Esophagus (tissue), 2 donors: ENCODE measurements at regions not wholly inside any gene's neighbourhood (a gene's known extent, or its start where the extent isn't known, plus 50 kb on each side); places are given as distances from the start of the nearest gene placed in this dataset.

ENCODE experiments used
- H3K27ac ChIP-seq, 2 donors: one replicate each; pipeline ENCODE4 v1.5.1; 2013; ENCODE audit warnings: low read depth in 2 of 2, mild to moderate bottlenecking in 2 of 2, inconsistent platforms in 1 of 2, low read length in 1 of 2, moderate library complexity in 1 of 2
- H3K27me3 ChIP-seq, 2 donors: one replicate each; pipeline ENCODE4 v1.6.1; 2013; ENCODE audit warnings: low read length in 2 of 2, control low read depth in 1 of 2, mild to moderate bottlenecking in 1 of 2; ENCODE audit not compliant: insufficient read depth in 2 of 2, control insufficient read depth in 1 of 2
- H3K36me3 ChIP-seq, 2 donors: one replicate each; pipeline ENCODE4 v1.6.1; 2013; ENCODE audit warnings: low read length in 1 of 2; ENCODE audit not compliant: control insufficient read depth in 2 of 2, insufficient read depth in 2 of 2
- H3K4me1 ChIP-seq, 2 donors: one replicate each; pipeline ENCODE4 v1.6.1; 2013; ENCODE audit warnings: low read length in 1 of 2; ENCODE audit not compliant: control insufficient read depth in 2 of 2, insufficient read depth in 2 of 2
- H3K4me3 ChIP-seq, 2 donors: one replicate each; pipeline ENCODE4 v1.5.1; 2013; ENCODE audit warnings: low read length in 2 of 2, mild to moderate bottlenecking in 2 of 2, low read depth in 1 of 2, moderate library complexity in 1 of 2
- H3K9me3 ChIP-seq, 2 donors: one replicate each; pipeline ENCODE4 v1.6.1; 2013; ENCODE audit warnings: mild to moderate bottlenecking in 2 of 2, low read depth in 1 of 2, low read length in 1 of 2, moderate library complexity in 1 of 2; ENCODE audit not compliant: control insufficient read depth in 2 of 2, insufficient read depth in 1 of 2
- WGBS, 2 donors: extraction: QIAGEN DNeasy Blood & Tissue Kit; methylation state at CpG; one replicate each; pipeline ENCODE4 v1.1.7; 2013; 5-methylcytosine and 5-hydroxymethylcytosine counted together
- donor health status: healthy with polysubstance abuse.
- donor health status: Bipolar disorder and iron deficiency.

GRCh38 chr5:2502970-2503594, 248.4 kb downstream of the IRX2 start:
- 72 to 80% methylated on average over 6 of the region's 6 CpGs for WGBS, 2 donors
- Histone ChIP-seq H3K9me3 (peaks cover 0 to 3% of the 10 kb centered on the region in 2 donors), H3K27ac (no peak overlapping the region), H3K4me3 (no peak overlapping the region), H3K27me3 (no peaks in the 10 kb centered on the region), H3K36me3 (no peaks in the 10 kb centered on the region), H3K4me1 (no peaks in the 10 kb centered on the region)

- H3K4me1 ChIP-seq = no peaks in the 10 kb centered on the region
- H3K9me3 ChIP-seq = peaks cover 0 to 3% of the 10 kb centered on the region in 2 donors
- H3K4me3 ChIP-seq = no peak overlapping the region
- no peaks in the 10 kb centered on the region for H3K36me3 ChIP-seq
- no peaks in the 10 kb centered on the region for H3K27me3 ChIP-seq
- H3K27ac ChIP-seq = no peak overlapping the region
Measured at GRCh38 chr5:2499917-2500316, 251.6 kb downstream of the IRX2 start.

DNA sequence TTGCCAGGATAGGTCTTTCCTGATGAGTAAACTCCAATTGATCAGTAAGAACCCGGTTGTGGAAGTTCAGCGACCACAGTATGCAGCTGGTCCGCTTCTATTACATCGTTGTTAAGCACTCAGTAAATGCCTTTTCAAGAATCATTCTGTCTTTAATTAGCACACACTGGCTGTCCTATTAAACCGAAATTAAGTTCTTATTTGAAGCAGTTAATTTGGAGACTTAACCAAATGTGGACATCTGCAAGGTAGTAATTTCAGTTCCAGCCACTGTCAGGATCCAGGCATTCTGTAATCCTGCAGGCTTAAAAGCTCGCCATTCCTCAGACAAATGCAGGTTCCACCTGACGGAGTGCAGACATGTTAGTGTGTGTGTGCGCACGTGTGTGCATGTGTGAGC, 254.6 kb downstream of the IRX2 start:
- no peaks in the 10 kb centered on the region for H3K9me3 ChIP-seq
- H3K4me1 ChIP-seq = no peaks in the 10 kb centered on the region
- H3K4me3 ChIP-seq = no peak overlapping the region
- 49 to 67% methylated on average over 9 of the region's 9 CpGs for WGBS, 2 donors
- H3K27ac ChIP-seq = no peak overlapping the region
- H3K27me3 ChIP-seq = no peaks in the 10 kb centered on the region
- H3K36me3 ChIP-seq = no peaks in the 10 kb centered on the region

DNA sequence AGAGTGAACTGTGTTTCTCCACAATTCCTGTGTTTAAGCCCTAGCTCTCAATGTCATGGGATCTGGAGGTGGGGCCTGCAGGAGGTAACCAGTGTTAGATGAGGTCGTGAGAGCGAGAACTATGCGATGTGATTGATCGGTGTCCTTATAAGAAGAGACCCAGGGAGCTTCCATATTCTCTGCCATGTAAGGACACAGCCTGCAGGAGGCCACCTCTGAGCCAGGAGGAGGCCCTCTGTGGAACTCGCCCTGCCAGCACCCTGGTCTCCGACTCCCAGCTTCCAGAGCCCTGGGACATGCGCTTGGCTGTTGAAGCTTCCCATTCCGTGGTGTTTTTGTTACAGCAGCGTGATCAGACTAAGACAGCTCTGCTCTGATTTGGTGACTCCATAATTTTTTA, 255.4 kb downstream of the IRX2 start:
- H3K36me3 ChIP-seq = no peaks in the 10 kb centered on the region
- 88 to 91% methylated on average over 9 of the region's 9 CpGs for WGBS, 2 donors
- no peaks in the 10 kb centered on the region for H3K4me1 ChIP-seq

DNA sequence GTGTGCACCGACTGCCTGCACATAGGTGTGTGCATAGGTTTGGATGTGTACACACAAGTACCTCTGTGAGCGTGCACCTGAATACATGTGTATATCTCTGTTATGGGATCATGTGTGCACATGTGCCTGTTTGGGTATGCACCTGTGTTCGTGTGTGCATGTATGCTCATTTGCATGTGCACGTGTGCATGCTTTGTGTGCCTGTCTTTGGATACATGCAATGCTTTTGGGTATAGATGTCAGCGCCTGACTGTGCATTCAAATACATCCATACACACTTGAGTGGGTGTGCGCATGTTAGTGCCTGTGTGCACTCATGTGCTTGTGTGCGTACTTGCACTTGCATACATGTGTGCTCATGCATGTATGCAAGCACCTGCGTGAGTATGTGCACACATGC, 258.1 kb downstream of the IRX2 start:
- Histone ChIP-seq H3K4me3 (no peak overlapping the region), H3K27me3 (no peaks in the 10 kb centered on the region), H3K4me1 (no peaks in the 10 kb centered on the region), H3K9me3 (no peaks in the 10 kb centered on the region), H3K36me3 (no peaks in the 10 kb centered on the region), H3K27ac (no peak overlapping the region)
- WGBS, 2 donors = 87 to 91% methylated on average over 8 of the region's 8 CpGs

More for the DNA sequence above, 255.4 kb downstream of the IRX2 start:
- H3K27ac ChIP-seq = no peak overlapping the region
- no peaks in the 10 kb centered on the region for H3K27me3 ChIP-seq
- H3K9me3 ChIP-seq = no peaks in the 10 kb centered on the region
- no peak overlapping the region for H3K4me3 ChIP-seq

- WGBS, 2 donors = 62 to 65% methylated on average over 7 of the region's 7 CpGs
- Histone ChIP-seq H3K27me3 (no peaks in the 10 kb centered on the region), H3K4me3 (no peak overlapping the region), H3K9me3 (no peaks in the 10 kb centered on the region), H3K4me1 (no peaks in the 10 kb centered on the region), H3K36me3 (no peaks in the 10 kb centered on the region), H3K27ac (no peak overlapping the region)
Measured at GRCh38 chr5:2492476-2492875, 259.0 kb downstream of the IRX2 start.

DNA sequence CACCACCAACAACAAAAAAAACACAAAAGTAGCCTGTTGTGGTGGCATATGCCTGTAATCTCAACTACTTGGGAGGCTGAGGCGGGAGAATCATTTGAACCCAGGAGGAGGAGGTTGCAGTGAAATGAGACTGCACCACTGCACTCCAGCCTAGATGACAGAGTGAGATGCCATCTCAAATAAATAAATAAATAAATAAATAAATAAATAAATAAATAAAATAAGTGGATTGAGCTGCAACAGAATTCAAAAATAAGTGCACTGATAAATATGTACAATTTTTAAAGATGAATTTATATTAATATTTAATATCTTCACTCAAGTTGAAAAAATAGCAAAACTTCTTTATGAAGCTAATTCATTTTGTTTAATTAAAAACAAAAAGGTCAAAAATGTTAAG, 259.6 kb downstream of the IRX2 start:
- no peak overlapping the region for H3K27ac ChIP-seq

DNA sequence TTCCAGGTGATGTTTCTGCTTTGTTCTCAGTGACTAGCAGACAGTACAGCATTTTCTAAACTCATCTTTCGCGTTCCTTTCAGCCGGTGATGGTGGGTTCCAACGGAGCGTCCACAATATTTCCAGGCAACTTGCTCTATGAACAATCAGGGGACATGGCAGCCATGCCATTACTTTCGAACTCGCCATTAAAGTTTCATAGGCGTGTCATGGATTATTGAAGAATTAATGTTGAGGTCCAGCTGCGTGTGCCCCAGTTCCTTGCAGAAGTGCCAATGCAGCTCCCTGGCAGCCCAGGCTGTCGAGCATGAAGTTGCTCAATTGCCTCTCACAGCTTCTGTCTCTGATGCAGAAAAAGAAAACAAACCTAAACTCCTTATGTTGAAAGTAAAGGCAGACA, 262.2 kb downstream of the IRX2 start:
- Histone ChIP-seq H3K36me3 (no peaks in the 10 kb centered on the region), H3K4me3 (no peak overlapping the region), H3K27ac (no peak overlapping the region), H3K4me1 (no peaks in the 10 kb centered on the region), H3K27me3 (no peaks in the 10 kb centered on the region), H3K9me3 (no peaks in the 10 kb centered on the region)
- WGBS, 2 donors = 87 to 91% methylated on average over 10 of the region's 10 CpGs

More for the DNA sequence above, 259.6 kb downstream of the IRX2 start:
- Histone ChIP-seq H3K9me3 (no peaks in the 10 kb centered on the region), H3K36me3 (no peaks in the 10 kb centered on the region), H3K4me1 (no peaks in the 10 kb centered on the region), H3K27me3 (no peaks in the 10 kb centered on the region), H3K4me3 (no peak overlapping the region)
- 84 to 95% methylated on average over 1 of the region's 1 CpG for WGBS, 2 donors

DNA sequence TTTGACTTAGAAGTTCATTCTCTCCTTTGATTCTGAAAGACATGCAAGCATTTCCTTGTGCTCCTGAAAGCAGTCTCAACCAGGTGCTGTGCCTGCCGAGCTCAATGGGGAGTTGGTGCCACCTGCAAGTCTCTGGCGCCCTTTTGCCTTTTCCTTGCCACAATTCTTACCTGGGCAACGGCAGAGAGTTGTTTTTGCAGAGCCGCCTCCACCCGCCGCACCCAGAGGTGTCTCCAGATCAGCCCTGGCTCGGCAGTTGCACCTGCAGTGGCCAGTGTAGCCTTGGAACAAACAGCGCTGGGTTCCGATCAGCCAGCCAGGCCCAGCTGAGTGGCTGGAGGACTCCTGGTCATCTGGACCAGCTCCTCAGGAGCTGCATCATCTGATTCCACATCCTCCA, 262.9 kb downstream of the IRX2 start:
- Histone ChIP-seq H3K36me3 (no peaks in the 10 kb centered on the region), H3K4me1 (no peaks in the 10 kb centered on the region), H3K27ac (no peak overlapping the region), H3K27me3 (no peaks in the 10 kb centered on the region), H3K9me3 (no peaks in the 10 kb centered on the region), H3K4me3 (no peak overlapping the region)
- 83 to 86% methylated on average over 9 of the region's 9 CpGs for WGBS, 2 donors

DNA sequence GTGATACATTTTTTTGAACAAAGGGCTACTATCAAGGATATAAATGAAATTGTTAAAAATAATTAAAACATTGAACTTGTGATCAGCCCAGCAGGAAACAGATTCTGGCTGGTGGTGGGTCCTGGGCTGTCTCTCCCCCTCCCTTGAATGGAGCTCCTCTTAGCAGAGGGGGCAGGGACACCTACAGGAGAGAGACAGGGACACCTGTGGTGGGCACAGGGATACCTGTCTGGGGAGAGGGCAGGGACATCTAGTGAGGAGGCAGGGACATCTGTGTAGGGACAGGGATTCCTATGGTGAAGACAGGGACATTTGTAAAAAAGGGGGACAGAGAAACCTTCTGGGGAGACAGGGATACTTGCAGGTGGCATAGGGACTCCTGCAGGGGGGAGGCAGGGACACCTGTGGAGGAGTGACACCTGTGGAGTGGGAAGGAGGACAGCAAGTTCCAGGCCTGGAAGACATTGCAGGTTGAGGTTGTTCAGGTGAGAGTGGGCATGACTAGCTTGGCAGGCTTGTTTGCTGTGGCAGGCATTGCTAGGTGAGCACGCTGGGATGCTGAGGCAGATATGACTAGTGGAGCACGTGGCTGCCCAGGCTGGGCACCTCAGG, 264.2 kb downstream of the IRX2 start:
- Histone ChIP-seq H3K27ac (no peak overlapping the region), H3K36me3 (no peaks in the 10 kb centered on the region), H3K9me3 (no peaks in the 10 kb centered on the region), H3K4me1 (no peaks in the 10 kb centered on the region), H3K27me3 (no peaks in the 10 kb centered on the region), H3K4me3 (no peak overlapping the region)
- 71 to 78% methylated on average over 2 of the region's 2 CpGs for WGBS, 2 donors
